H1 (cell line): ENCODE measurements at regions not wholly inside any gene's neighbourhood (a gene's known extent, or its start where the extent isn't known, plus 50 kb on each side); places are given as distances from the start of the nearest gene placed in this dataset.

Experiments
- CTCF ChIA-PET: fragments of 300-600 bp; sonication (Branson Sonifier 250); formaldehyde crosslinking; loops from one replicate; lab custom pipeline; 2021; ENCODE audit not compliant: partially characterized antibody; lab: Charles Lee
- POLR2A ChIA-PET: fragments of 300-600 bp; sonication (Branson Sonifier 250); formaldehyde crosslinking; loops from one replicate; lab custom pipeline; 2021; ENCODE audit warnings: inconsistent platforms; ENCODE audit not compliant: partially characterized antibody; lab: Charles Lee
- DNase-seq, 2 experiments: peaks; one replicate each; pipeline versions ENCODE4 v3.0.0 to v3.0.0-alpha.2; 2010 to 2022; ENCODE audit warnings: low spot score in 2 of 2, low read depth in 1 of 2, mixed read lengths in 1 of 2
- FAIRE-seq: peaks from 2 replicates; lab custom pipeline; 2011; peaks lifted over from hg19 to GRCh38; lab: Jason Lieb, UNC
- H2AFZ ChIP-seq: 2 replicates; pipeline ENCODE4 v1.8.1; 2012; ENCODE audit warnings: low read length, inconsistent platforms
- H2AK5ac ChIP-seq: 2 replicates; pipeline ENCODE4 v1.6.1; 2013; ENCODE audit warnings: low read depth, low read length
- H2BK120ac ChIP-seq: replicated peaks from 2 replicates; pipeline ENCODE3; 2013; ENCODE audit warnings: low read depth, low read length, inconsistent platforms
- H2BK12ac ChIP-seq: 2 replicates; pipeline ENCODE4 v1.6.1; 2013; ENCODE audit warnings: low read depth, low read length
- H2BK15ac ChIP-seq: 2 replicates; pipeline ENCODE4 v1.6.1; 2013; ENCODE audit warnings: low read length
- H2BK20ac ChIP-seq: 2 replicates; pipeline ENCODE4 v1.6.1; 2013; ENCODE audit warnings: low read length
- H2BK5ac ChIP-seq: 2 replicates; pipeline ENCODE4 v1.6.1; 2013; ENCODE audit warnings: low read depth, low read length
- H3K14ac ChIP-seq: 2 replicates; pipeline ENCODE4 v1.6.1; 2013; ENCODE audit warnings: inconsistent platforms; ENCODE audit not compliant: insufficient read length
- H3K18ac ChIP-seq: 2 replicates; pipeline ENCODE4 v1.6.1; 2013; ENCODE audit warnings: low read length; ENCODE audit errors: extremely low read depth
- H3K23ac ChIP-seq: 2 replicates; pipeline ENCODE4 v1.6.1; 2013; ENCODE audit warnings: inconsistent platforms; ENCODE audit not compliant: insufficient read length
- H3K23me2 ChIP-seq: 2 replicates; pipeline ENCODE4 v1.6.1; 2013; ENCODE audit warnings: low read depth, low read length
- H3K27ac ChIP-seq: 2 replicates; pipeline ENCODE4 v1.6.1; 2011; ENCODE audit warnings: low read depth, low read length, inconsistent platforms
- H3K27me3 ChIP-seq, 4 experiments: replicated peaks in 1 of 4; 1 replicate in 1 of 4; 2 replicates in 3 of 4; pipeline versions ENCODE4 v1.6.1 to v1.8.1; 2011 to 2013; ENCODE audit warnings: low read length in 3 of 4, mild to moderate bottlenecking in 3 of 4, inconsistent platforms in 2 of 4, mixed read lengths in 2 of 4, moderate library complexity in 1 of 4; ENCODE audit not compliant: control insufficient read depth in 3 of 4, insufficient read depth in 3 of 4; ENCODE audit errors: extremely low read depth in 1 of 4
- H3K36me3 ChIP-seq, 4 experiments: 2 replicates each; pipeline versions ENCODE4 v1.6.1 to v1.8.1; 2011 to 2013; ENCODE audit warnings: mild to moderate bottlenecking in 4 of 4, low read length in 3 of 4, moderate library complexity in 2 of 4, control low read depth in 1 of 4, inconsistent platforms in 1 of 4; ENCODE audit not compliant: insufficient read depth in 4 of 4, control insufficient read depth in 2 of 4
- H3K4ac ChIP-seq: replicated peaks from 2 replicates; pipeline ENCODE3; 2013; ENCODE audit warnings: low read length, low read depth, mixed read lengths, inconsistent platforms; ENCODE audit not compliant: insufficient read length
- H3K4me1 ChIP-seq, 4 experiments: replicated peaks in 1 of 4; 1 replicate in 1 of 4; 2 replicates in 3 of 4; pipeline versions ENCODE4 v1.6.1 to v1.8.1; 2011 to 2013; ENCODE audit warnings: low read length in 3 of 4, inconsistent platforms in 2 of 4, mixed read lengths in 1 of 4; ENCODE audit not compliant: insufficient read depth in 4 of 4, control insufficient read depth in 3 of 4
- H3K4me2 ChIP-seq, 2 experiments: 2 replicates each; pipeline versions ENCODE4 v1.6.1 to v1.8.1; 2011 to 2013; ENCODE audit warnings: low read depth in 2 of 2, low read length in 2 of 2, control low read depth in 1 of 2, inconsistent platforms in 1 of 2, mild to moderate bottlenecking in 1 of 2; ENCODE audit not compliant: insufficient read depth in 1 of 2
- H3K4me3 ChIP-seq, 4 experiments: fragments of 200-600, 300-600 bp in 1 of 4; sonication (generic), shearing (Covaris generic), sonication (Bioruptor Twin) in 1 of 4; 2 replicates each; pipeline versions ENCODE4 v1.5.1 to v1.8.1; 2011 to 2016; ENCODE audit warnings: low read length in 4 of 4, low read depth in 3 of 4, control low read depth in 2 of 4, inconsistent platforms in 2 of 4, mild to moderate bottlenecking in 2 of 4, mixed read lengths in 1 of 4, moderate library complexity in 1 of 4; ENCODE audit not compliant: insufficient read depth in 2 of 4; ENCODE audit errors: extremely low read depth in 1 of 4
- H3K56ac ChIP-seq: replicated peaks from 2 replicates; pipeline ENCODE3; 2013; ENCODE audit warnings: low read depth, mild to moderate bottlenecking, mixed read lengths, low read length, inconsistent platforms; ENCODE audit not compliant: insufficient read length
- H3K79me1 ChIP-seq: 2 replicates; pipeline ENCODE4 v1.6.1; 2013; ENCODE audit warnings: low read depth, low read length, control low read depth
- H3K79me2 ChIP-seq, 2 experiments: 2 replicates each; pipeline versions ENCODE4 v1.6.1 to v1.8.1; 2012 to 2013; ENCODE audit warnings: low read length in 2 of 2, mild to moderate bottlenecking in 2 of 2, inconsistent platforms in 1 of 2; ENCODE audit not compliant: insufficient read depth in 2 of 2, control insufficient read depth in 1 of 2
- H3K9ac ChIP-seq, 4 experiments: replicated peaks in 1 of 4; 1 replicate in 1 of 4; 2 replicates in 3 of 4; pipeline versions ENCODE4 v1.6.1 to v1.8.1; 2011 to 2013; ENCODE audit warnings: low read depth in 3 of 4, low read length in 3 of 4, control low read depth in 2 of 4, mild to moderate bottlenecking in 2 of 4, moderate library complexity in 2 of 4, inconsistent platforms in 1 of 4; ENCODE audit errors: extremely low read depth in 1 of 4
- H3K9me3 ChIP-seq, 2 experiments: 2 replicates each; pipeline versions ENCODE4 v1.6.1 to v1.8.1; 2012 to 2013; ENCODE audit warnings: mild to moderate bottlenecking in 2 of 2, moderate library complexity in 2 of 2, control low read depth in 1 of 2, inconsistent platforms in 1 of 2, low read depth in 1 of 2, low read length in 1 of 2, mixed read lengths in 1 of 2; ENCODE audit not compliant: insufficient read depth in 2 of 2
- H4K20me1 ChIP-seq, 2 experiments: replicated peaks in 1 of 2; 2 replicates each; pipeline versions ENCODE3 to v1.8.1; 2011 to 2013; ENCODE audit warnings: inconsistent platforms in 2 of 2, low read length in 2 of 2, mild to moderate bottlenecking in 1 of 2; ENCODE audit not compliant: insufficient read depth in 2 of 2, control insufficient read depth in 1 of 2
- H4K5ac ChIP-seq: 2 replicates; pipeline ENCODE4 v1.6.1; 2013; ENCODE audit warnings: low read length, low read depth, mixed read lengths, inconsistent platforms; ENCODE audit not compliant: insufficient read length
- H4K8ac ChIP-seq: 2 replicates; pipeline ENCODE4 v1.8.0; 2013; ENCODE audit warnings: mild to moderate bottlenecking, moderate library complexity, low read length, inconsistent platforms; ENCODE audit not compliant: insufficient read depth; ENCODE audit errors: extremely low read depth
- H4K91ac ChIP-seq: replicated peaks from 2 replicates; pipeline ENCODE3; 2013; ENCODE audit warnings: low read length, mixed read lengths, inconsistent platforms; ENCODE audit not compliant: insufficient read length
- CHD1 ChIP-seq: IDR thresholded peaks from 2 replicates; pipeline ENCODE4 v1.6.1; 2012; ENCODE audit warnings: low read depth, low read length, improper control_type of control experiment
- EZH2 ChIP-seq: fragments of 200-600 bp; sonication (generic); IDR thresholded peaks from 2 replicates; pipeline ENCODE4 v1.7.1; 2012; ENCODE audit warnings: low read depth, mild to moderate bottlenecking, moderate library complexity, low read length, inconsistent platforms; ENCODE audit not compliant: severe bottlenecking
- JUND ChIP-seq: IDR thresholded peaks from 2 replicates; pipeline ENCODE4 v1.6.1; 2011; ENCODE audit warnings: mild to moderate bottlenecking, improper control_type of control experiment, low read length
- KDM4A ChIP-seq: IDR thresholded peaks from one replicate; pipeline ENCODE4 v1.7.1; 2012; ENCODE audit warnings: low read depth, mild to moderate bottlenecking, moderate library complexity, low read length, inconsistent platforms; ENCODE audit not compliant: severe bottlenecking
- KDM5A ChIP-seq: fragments of 200-600 bp; IDR thresholded peaks from 2 replicates; pipeline ENCODE4 v1.7.1; 2012; ENCODE audit warnings: mild to moderate bottlenecking, low read length, inconsistent platforms, mixed read lengths
- NANOG ChIP-seq: IDR thresholded peaks from 2 replicates; pipeline ENCODE4 v1.6.1; 2011; ENCODE audit warnings: low read length, low read depth, mild to moderate bottlenecking, inconsistent platforms; ENCODE audit not compliant: insufficient read depth, poor library complexity, severe bottlenecking
- POU5F1 ChIP-seq: IDR thresholded peaks from 2 replicates; pipeline ENCODE4 v1.6.1; 2011; ENCODE audit warnings: low read depth, mild to moderate bottlenecking, low read length, moderate library complexity
- RBBP5 ChIP-seq: IDR thresholded peaks from 2 replicates; pipeline ENCODE4 v1.7.1; 2012; ENCODE audit warnings: low read depth, mild to moderate bottlenecking, inconsistent platforms, low read length, moderate library complexity, borderline replicate concordance
- SP2 ChIP-seq: IDR thresholded peaks from 2 replicates; pipeline ENCODE4 v1.6.1; 2012; ENCODE audit warnings: mild to moderate bottlenecking, low read length, inconsistent platforms
- SUZ12 ChIP-seq: fragments of 200-600 bp; sonication (generic); IDR thresholded peaks from 2 replicates; pipeline ENCODE4 v1.6.1; 2012; ENCODE audit warnings: mild to moderate bottlenecking, inconsistent platforms, low read length, moderate library complexity, mixed read lengths
- TAF1 ChIP-seq: IDR thresholded peaks from 2 replicates; pipeline ENCODE4 v1.6.1; 2011; ENCODE audit warnings: mild to moderate bottlenecking, low read depth, low read length
- TCF12 ChIP-seq: IDR thresholded peaks from 2 replicates; pipeline ENCODE4 v1.6.1; 2011; ENCODE audit warnings: low read depth, mild to moderate bottlenecking, low read length
- YY1 ChIP-seq: IDR thresholded peaks from 2 replicates; pipeline ENCODE4 v1.6.1; 2011; ENCODE audit warnings: low read depth, mild to moderate bottlenecking, low read length
- WGBS, 2 experiments: shearing (Covaris generic) in 1 of 2; methylation state at CpG; one replicate each; pipeline versions ENCODE4 v1.1.6 to v1.1.7; 2013 to 2015; ENCODE audit warnings: low lambda C conversion rate in 2 of 2, mixed read lengths in 2 of 2, inconsistent platforms in 1 of 2, low coverage in 1 of 2, missing lambda C conversion rate in 1 of 2; ENCODE audit not compliant: insufficient replicate concordance in 2 of 2, insufficient coverage in 1 of 2, insufficient read length in 1 of 2; ENCODE audit errors: extremely low coverage in 1 of 2, missing lambda C conversion rate in 1 of 2; 5-methylcytosine and 5-hydroxymethylcytosine counted together

- no peak for FAIRE-seq
- H3K36me3 ChIP-seq = no peaks in the 10 kb centered on the region
Observed at GRCh38 chr7:89943525-89944050, 210.7 kb upstream of the STEAP1 start.

More at GRCh38 chr7:89943525-89944050, 210.7 kb upstream of the STEAP1 start:
- Histone ChIP-seq H4K20me1 (no peaks in the 10 kb centered on the region), H3K4me1 (no peaks in the 10 kb centered on the region), H2AFZ (no peak overlapping the region), H2AK5ac (no peak overlapping the region), H3K27ac (no peak overlapping the region), H3K14ac (no peak overlapping the region), H2BK120ac (no peak overlapping the region), H4K8ac (no peak overlapping the region), H4K5ac (no peak overlapping the region), H3K79me1 (no peaks in the 10 kb centered on the region), H3K56ac (no peak overlapping the region), H2BK12ac (no peak overlapping the region), H3K23ac (no peak overlapping the region), H4K91ac (no peak overlapping the region), H3K79me2 (no peaks in the 10 kb centered on the region), H3K4me2 (no peak overlapping the region), H3K27me3 (no peaks in the 10 kb centered on the region), H2BK5ac (no peak overlapping the region), H3K9me3 (no peaks in the 10 kb centered on the region), H3K9ac (no peak overlapping the region), H3K4ac (no peak overlapping the region), H3K23me2 (no peaks in the 10 kb centered on the region; the same call in 1 of the 2 replicates), H2BK20ac (no peak overlapping the region), H3K4me3 (no peak overlapping the region), H3K18ac (no peak overlapping the region), H2BK15ac (no peak overlapping the region)
- WGBS, 2 experiments = 94% methylated on average over 3 of the region's 3 CpGs; no CpG with 5 or more reads in 1 of the 2 experiments
- DNase-seq = no peak
- POLR2A ChIA-PET = no interaction called here
- CTCF ChIA-PET = no interaction called here
- no peak for TF ChIP-seq YY1
- TF ChIP-seq SUZ12 = no peak
- no peak for TF ChIP-seq KDM4A
- no peak for TF ChIP-seq SP2
- TF ChIP-seq KDM5A = no peak
- TF ChIP-seq POU5F1 = no peak
- TF ChIP-seq JUND = no peak
- TF ChIP-seq TCF12 = no peak
- no peak for TF ChIP-seq CHD1
- no peak for TF ChIP-seq EZH2
- no peak for TF ChIP-seq RBBP5
- no peak for TF ChIP-seq NANOG
- TF ChIP-seq TAF1 = no peak
